Stomach (tissue), 4 donors: ENCODE measurements at regions not wholly inside any gene's neighbourhood (a gene's known extent, or its start where the extent isn't known, plus 50 kb on each side); places are given as distances from the start of the nearest gene placed in this dataset.

ENCODE experiments used
- CTCF ChIP-seq, 7 experiments: fragments of 450-650 bp in 4 of 7; fragments of 200-600 bp in 3 of 7; sonication (generic) in 3 of 7; IDR thresholded peaks; one replicate each; pipeline ENCODE4 v1.5.1; 2016 to 2019; ENCODE audit warnings: antibody characterized with exemption in 7 of 7, control low read depth in 2 of 7, mild to moderate bottlenecking in 1 of 7
- POLR2A ChIP-seq, 4 donors: fragments of 450-650 bp; IDR thresholded peaks; one replicate each; pipeline ENCODE4 v1.6.1; 2016; ENCODE audit warnings: antibody characterized with exemption in 4 of 4, control low read depth in 2 of 4, mild to moderate bottlenecking in 1 of 4, moderate library complexity in 1 of 4
- POLR2AphosphoS5 ChIP-seq, 3 donors: sonication (generic); formaldehyde crosslinking; IDR thresholded peaks; one replicate each; pipeline ENCODE4 v1.6.1; 2016; ENCODE audit warnings: antibody characterized with exemption in 3 of 3

GRCh38 chr10:78899098-78899754 lies 169.5 kb upstream of the ZMIZ1 start:
- TF ChIP-seq POLR2AphosphoS5 (IDR thresholded peaks at IDR 0.05), result no peak
- TF ChIP-seq CTCF (IDR thresholded peaks at IDR 0.05), result no peak
- no peak for TF ChIP-seq POLR2A (IDR thresholded peaks at IDR 0.05)
